ENCODE measurements at regions not wholly inside any gene's neighbourhood (a gene's known extent, or its start where the extent isn't known, plus 50 kb on each side); places are given as distances from the start of the nearest gene placed in this dataset.

- intact Hi-C loops (cut with micrococcal nuclease; ENCODE audit: unreplicated experiment) (no loop called here), in situ Hi-C loops (cut with MboI) (no loop called here)
- no peak for FAIRE-seq
- H3K4me1 ChIP-seq (ENCODE audit: control insufficient read depth, insufficient read depth, low read length): no peaks in the 10 kb centered on the region
- no peak for TF ChIP-seq SMARCA5 (IDR thresholded peaks at IDR 0.05)
- TF ChIP-seq USF1 (IDR thresholded peaks at IDR 0.05; ENCODE audit: borderline replicate concordance, extremely low read length, insufficient read depth, low read depth, low read length): no peak
- H3K27ac ChIP-seq (ENCODE audit: control insufficient read depth, insufficient read depth): no peak overlapping the region
- no peak overlapping the region for H2AFZ ChIP-seq (ENCODE audit: control insufficient read depth, low read depth, low read length)
- no peaks in the 10 kb centered on the region for H3K36me3 ChIP-seq (ENCODE audit: control insufficient read depth in 2 of 2, insufficient read depth in 2 of 2, low read length in 1 of 2)
- no TSS peak for BruUV-seq (replicated peaks)
- 0% methylated on average over 1 of the region's 1 CpG for WGBS (ENCODE audit: insufficient coverage, insufficient replicate concordance, low lambda C conversion rate, missing lambda C conversion rate)
- CTCF ChIA-PET: no interaction called here
- no peak for ATAC-seq
- no peaks in the 10 kb centered on the region for H3K79me2 ChIP-seq (ENCODE audit: control insufficient read depth, insufficient read depth, low read length)
- no peaks in the 10 kb centered on the region; a peak in 1 of 4 replicates for H3K27me3 ChIP-seq (replicated peaks in 1 of 2; ENCODE audit: control insufficient read depth in 2 of 2, insufficient read depth in 2 of 2, low read length in 1 of 2)
- RAD21 ChIA-PET (ENCODE audit: unreplicated experiment): no interaction called here
- H3K4me3 ChIP-seq: no peak overlapping the region
- POLR2A ChIA-PET: no interaction called here
- H3K4me2 ChIP-seq (ENCODE audit: control insufficient read depth, insufficient read depth): no peak overlapping the region
- SMC1A ChIA-PET (ENCODE audit: uncharacterized antibody, unreplicated experiment): no interaction called here
- H3K9me3 ChIP-seq (replicated peaks; ENCODE audit: control insufficient read depth, insufficient read depth, low read length): no peaks in the 10 kb centered on the region
- H4K20me1 ChIP-seq (ENCODE audit: control insufficient read depth, insufficient read depth): no peaks in the 10 kb centered on the region
- no peak overlapping the region for H3K9ac ChIP-seq (ENCODE audit: control insufficient read depth, insufficient read depth, low read length)
- no peak for DNase-seq (ENCODE audit: low read depth, low spot score)
Measured at GRCh38 chr15:93420050-93420452, 331.0 kb upstream of the RGMA start.

- ATAC-seq: no peak
- intact Hi-C loops (cut with micrococcal nuclease; ENCODE audit: unreplicated experiment): no loop called here
- Histone ChIP-seq H3K36me3 (ENCODE audit: control insufficient read depth in 2 of 2, insufficient read depth in 2 of 2, low read length in 1 of 2) (no peaks in the 10 kb centered on the region), H3K9ac (ENCODE audit: control insufficient read depth, insufficient read depth, low read length) (no peak overlapping the region), H3K4me2 (ENCODE audit: control insufficient read depth, insufficient read depth) (no peak overlapping the region), H2AFZ (ENCODE audit: control insufficient read depth, low read depth, low read length) (no peak overlapping the region), H3K4me3 (no peak overlapping the region), H4K20me1 (ENCODE audit: control insufficient read depth, insufficient read depth) (no peaks in the 10 kb centered on the region), H3K9me3 (replicated peaks; ENCODE audit: control insufficient read depth, insufficient read depth, low read length) (no peaks in the 10 kb centered on the region), H3K79me2 (ENCODE audit: control insufficient read depth, insufficient read depth, low read length) (no peaks in the 10 kb centered on the region), H3K4me1 (ENCODE audit: control insufficient read depth, insufficient read depth, low read length) (no peaks in the 10 kb centered on the region), H3K27ac (ENCODE audit: control insufficient read depth, insufficient read depth) (no peak overlapping the region), H3K27me3 (replicated peaks in 1 of 2; ENCODE audit: control insufficient read depth in 2 of 2, insufficient read depth in 2 of 2, low read length in 1 of 2) (no peaks in the 10 kb centered on the region; a peak in 1 of 4 replicates)
- DNase-seq (ENCODE audit: low read depth, low spot score): no peak
- BruUV-seq (replicated peaks): no TSS peak
- no peak for FAIRE-seq
- WGBS (ENCODE audit: insufficient coverage, insufficient replicate concordance, low lambda C conversion rate, missing lambda C conversion rate): 40% methylated on average over 5 of the region's 6 CpGs
- ChIA-PET POLR2A (no interaction called here), CTCF (no interaction called here), RAD21 (ENCODE audit: unreplicated experiment) (no interaction called here), SMC1A (ENCODE audit: uncharacterized antibody, unreplicated experiment) (interaction anchor here (0.6 kb wide), 1 partner anchor 296 kb away, joined by 3 read pairs; no protein-coding TSS in a partner anchor)
- in situ Hi-C loops (cut with MboI): no loop called here
- no peak for TF ChIP-seq ATF2 (IDR thresholded peaks at IDR 0.05; ENCODE audit: low read length)
- no peak for TF ChIP-seq SMAD5 (IDR thresholded peaks at IDR 0.05; ENCODE audit: low read depth)
- TF ChIP-seq SREBF2 (IDR thresholded peaks at IDR 0.05; ENCODE audit: low read length): no peak
- no peak for TF ChIP-seq ZNF207 (IDR thresholded peaks at IDR 0.05; ENCODE audit: borderline replicate concordance)
- TF ChIP-seq CHD4 (IDR thresholded peaks at IDR 0.05): no peak
- no peak for TF ChIP-seq ZBTB40 (IDR thresholded peaks at IDR 0.05; ENCODE audit: borderline replicate concordance)
- no peak for TF ChIP-seq IRF3 (IDR thresholded peaks at IDR 0.05)
- TF ChIP-seq NFXL1 (IDR thresholded peaks at IDR 0.05; ENCODE audit: borderline replicate concordance): no peak
- TF ChIP-seq RAD51 (IDR thresholded peaks at IDR 0.05): no peak
- no peak for TF ChIP-seq NRF1 (conservative IDR thresholded peaks at IDR 0.05; ENCODE audit: low read depth, low read length)
Measured at GRCh38 chr15:93418566-93418965, 329.6 kb upstream of the RGMA start.

Data from GM12878 (cell line).